ENCODE measurements at regions not wholly inside any gene's neighbourhood (a gene's known extent, or its start where the extent isn't known, plus 50 kb on each side); places are given as distances from the start of the nearest gene placed in this dataset.

DNA sequence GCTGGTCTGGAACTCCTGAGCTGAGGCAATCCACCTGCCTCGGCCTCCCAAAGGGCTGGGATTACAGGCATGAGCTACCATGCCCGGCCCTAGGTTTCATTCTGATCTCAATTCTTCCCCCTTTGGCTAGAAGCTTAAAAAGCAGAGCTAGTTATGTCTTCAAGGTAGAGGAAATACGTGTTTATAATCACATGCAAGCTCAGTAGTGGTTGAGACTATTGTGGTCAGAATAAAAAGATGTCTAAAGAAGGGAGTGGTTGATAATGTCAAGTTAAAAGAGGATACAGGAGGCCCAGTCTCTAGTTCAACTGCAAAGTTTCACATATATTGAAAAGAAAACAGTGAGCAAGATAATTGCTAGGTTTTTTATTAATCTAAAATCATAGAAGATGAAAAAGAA, 807.8 kb upstream of the ACVR2A start:
- Histone ChIP-seq H3K27me3 (ENCODE audit: insufficient read depth, low read length) (no peaks in the 10 kb centered on the region), H3K4me3 (replicated peaks in 1 of 2; ENCODE audit: low read depth in 1 of 2, low read length in 2 of 2) (no peak overlapping the region), H3K79me2 (ENCODE audit: insufficient read depth, low read length) (no peaks in the 10 kb centered on the region), H3K36me3 (ENCODE audit: control insufficient read depth in 1 of 2, insufficient read depth in 2 of 2, low read length in 2 of 2) (no peaks in the 10 kb centered on the region), H2AFZ (ENCODE audit: low read depth, low read length, poor library complexity, severe bottlenecking) (no peak overlapping the region), H3K9me2 (ENCODE audit: insufficient read depth) (no peaks in the 10 kb centered on the region), H3K9me3 (ENCODE audit: control insufficient read depth in 1 of 2, insufficient read depth in 1 of 2, low read depth in 1 of 2, low read length in 2 of 2) (no peaks in the 10 kb centered on the region), H3K4me2 (ENCODE audit: low read length) (no peak overlapping the region), H3K9ac (ENCODE audit: low read length) (no peak overlapping the region), H3K4me1 (ENCODE audit: control insufficient read depth in 1 of 2, insufficient read depth in 2 of 2, low read length in 2 of 2) (peaks cover 11 to 17% of the 10 kb centered on the region in 2 experiments; a peak in 3 of 4 replicates), H3K27ac (ENCODE audit: low read depth, low read length) (no peak overlapping the region), H4K20me1 (ENCODE audit: insufficient read depth) (no peaks in the 10 kb centered on the region)
- POLR2A ChIA-PET = no interaction called here
- no peak for ATAC-seq
- no peak for DNase-seq (ENCODE audit: low read depth, low spot score)
- no peak for TF ChIP-seq TCF7L2 (IDR thresholded peaks at IDR 0.05; ENCODE audit: borderline replicate concordance, extremely low read depth, insufficient read depth, insufficient read length)
- TF ChIP-seq EGR1 (IDR thresholded peaks at IDR 0.05; ENCODE audit: low read depth) = no peak
- TF ChIP-seq SP1 (IDR thresholded peaks at IDR 0.05; ENCODE audit: low read depth) = no peak
- TF ChIP-seq SIN3A (IDR thresholded peaks at IDR 0.05; ENCODE audit: low read depth) = no peak
- TF ChIP-seq, protein P1, sequence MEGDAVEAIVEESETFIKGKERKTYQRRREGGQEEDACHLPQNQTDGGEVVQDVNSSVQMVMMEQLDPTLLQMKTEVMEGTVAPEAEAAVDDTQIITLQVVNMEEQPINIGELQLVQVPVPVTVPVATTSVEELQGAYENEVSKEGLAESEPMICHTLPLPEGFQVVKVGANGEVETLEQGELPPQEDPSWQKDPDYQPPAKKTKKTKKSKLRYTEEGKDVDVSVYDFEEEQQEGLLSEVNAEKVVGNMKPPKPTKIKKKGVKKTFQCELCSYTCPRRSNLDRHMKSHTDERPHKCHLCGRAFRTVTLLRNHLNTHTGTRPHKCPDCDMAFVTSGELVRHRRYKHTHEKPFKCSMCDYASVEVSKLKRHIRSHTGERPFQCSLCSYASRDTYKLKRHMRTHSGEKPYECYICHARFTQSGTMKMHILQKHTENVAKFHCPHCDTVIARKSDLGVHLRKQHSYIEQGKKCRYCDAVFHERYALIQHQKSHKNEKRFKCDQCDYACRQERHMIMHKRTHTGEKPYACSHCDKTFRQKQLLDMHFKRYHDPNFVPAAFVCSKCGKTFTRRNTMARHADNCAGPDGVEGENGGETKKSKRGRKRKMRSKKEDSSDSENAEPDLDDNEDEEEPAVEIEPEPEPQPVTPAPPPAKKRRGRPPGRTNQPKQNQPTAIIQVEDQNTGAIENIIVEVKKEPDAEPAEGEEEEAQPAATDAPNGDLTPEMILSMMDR (IDR thresholded peaks at IDR 0.05 in 2 of 3, conservative IDR thresholded peaks at IDR 0.05 in 1 of 3; ENCODE audit: borderline replicate concordance in 1 of 3, insufficient read depth in 1 of 3, low read depth in 2 of 3, low read length in 2 of 3) = no peak
- no peak for TF ChIP-seq CEBPB (IDR thresholded peaks at IDR 0.05; ENCODE audit: low read depth)
- TF ChIP-seq ZNF274 (IDR thresholded peaks at IDR 0.05; ENCODE audit: low read depth, low read length) = no peak
- CTCF ChIA-PET = interaction anchor here (1.1 kb wide), 1 partner anchor 8 kb away, joined by 5 read pairs; no protein-coding TSS in a partner anchor
- intact Hi-C loops (cut with micrococcal nuclease) = no loop called here
- RAD21 ChIA-PET (ENCODE audit: low non-redundant PET in 1 of 2, low total read pairs in 2 of 2, uncharacterized antibody in 2 of 2, unreplicated experiment in 2 of 2) = no interaction called here
- no TSS peak for BruUV-seq (replicated peaks)

DNA sequence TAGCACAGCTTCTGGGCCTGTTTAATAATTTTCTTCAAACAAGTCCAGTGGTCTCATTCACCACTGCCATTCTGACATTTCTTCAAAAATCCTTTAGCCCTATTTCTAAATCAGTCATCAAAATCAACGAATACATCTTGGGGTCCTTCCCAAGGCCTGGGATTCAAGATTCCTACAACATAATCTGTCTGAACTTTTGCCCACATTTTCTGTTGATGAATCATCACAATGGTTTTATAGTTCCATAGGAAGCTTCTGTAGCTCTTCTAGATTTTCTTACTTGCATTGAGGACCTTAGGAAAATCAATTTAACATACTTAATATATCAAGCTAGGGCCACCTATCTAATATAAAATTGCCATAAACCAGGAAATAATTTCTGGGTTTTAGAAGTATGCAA, 811.8 kb upstream of the ACVR2A start:
- DNase-seq (ENCODE audit: low read depth, low spot score) = no peak

More for the DNA sequence above, 811.8 kb upstream of the ACVR2A start:
- no peaks in the 10 kb centered on the region for H3K79me2 ChIP-seq (ENCODE audit: insufficient read depth, low read length)
- no peaks in the 10 kb centered on the region for H3K9me2 ChIP-seq (ENCODE audit: insufficient read depth)
- no peak overlapping the region for H3K27ac ChIP-seq (ENCODE audit: low read depth, low read length)
- H3K4me1 ChIP-seq (ENCODE audit: control insufficient read depth in 1 of 2, insufficient read depth in 2 of 2, low read length in 2 of 2) = peaks cover 23 to 31% of the 10 kb centered on the region in 2 experiments; a peak in 3 of 4 replicates
- H3K27me3 ChIP-seq (ENCODE audit: insufficient read depth, low read length) = no peaks in the 10 kb centered on the region
- no peaks in the 10 kb centered on the region for H4K20me1 ChIP-seq (ENCODE audit: insufficient read depth)
- no TSS peak for BruUV-seq (replicated peaks)
- H3K9me3 ChIP-seq (ENCODE audit: control insufficient read depth in 1 of 2, insufficient read depth in 1 of 2, low read depth in 1 of 2, low read length in 2 of 2) = no peaks in the 10 kb centered on the region
- intact Hi-C loops (cut with micrococcal nuclease) = no loop called here
- POLR2A ChIA-PET = no interaction called here
- H3K36me3 ChIP-seq (ENCODE audit: control insufficient read depth in 1 of 2, insufficient read depth in 2 of 2, low read length in 2 of 2) = no peaks in the 10 kb centered on the region
- no peak overlapping the region for H3K9ac ChIP-seq (ENCODE audit: low read length)
- peak overlapping the region; percentile 32; the same call in 1 of the 2 replicates for H3K4me2 ChIP-seq (ENCODE audit: low read length)
- no peak overlapping the region for H2AFZ ChIP-seq (ENCODE audit: low read depth, low read length, poor library complexity, severe bottlenecking)
- CTCF ChIA-PET = interaction anchor here (3.9 kb wide), 1 partner anchor 12 kb away, joined by 14 read pairs; no protein-coding TSS in a partner anchor
- RAD21 ChIA-PET (ENCODE audit: low non-redundant PET in 1 of 2, low total read pairs in 2 of 2, uncharacterized antibody in 2 of 2, unreplicated experiment in 2 of 2) = no interaction called here
- no peak for ATAC-seq
- H3K4me3 ChIP-seq (replicated peaks in 1 of 2; ENCODE audit: low read depth in 1 of 2, low read length in 2 of 2) = no peak overlapping the region
- TF ChIP-seq CBX3 (IDR thresholded peaks at IDR 0.05; ENCODE audit: low read depth) (no peak), SRF (IDR thresholded peaks at IDR 0.05; ENCODE audit: low read depth) (no peak)
- TF ChIP-seq, protein P1 (IDR thresholded peaks at IDR 0.05 in 2 of 3, conservative IDR thresholded peaks at IDR 0.05 in 1 of 3; ENCODE audit: borderline replicate concordance in 1 of 3, insufficient read depth in 1 of 3, low read depth in 2 of 3, low read length in 2 of 3) = no peak
